Thymus (tissue), 11 donors: ENCODE measurements at regions not wholly inside any gene's neighbourhood (a gene's known extent, or its start where the extent isn't known, plus 50 kb on each side); places are given as distances from the start of the nearest gene placed in this dataset.
"Not testable (repeated sequence)": the region's sequence is repeated elsewhere in the genome, so short reads cannot be mapped to it uniquely, and the experiment has no call there.

ENCODE experiments used
- DNase-seq, 9 donors: peaks; one replicate each; pipeline ENCODE4 v3.0.0-alpha.2; 2013; ENCODE audit warnings: low spot score in 9 of 9, low read depth in 6 of 9, missing footprints in 1 of 9
- H3K27ac ChIP-seq, 2 donors: one replicate each; pipeline ENCODE4 v1.5.1; 2013; ENCODE audit warnings: control low read depth in 1 of 2, low read depth in 1 of 2, low read length in 1 of 2, mild to moderate bottlenecking in 1 of 2, moderate library complexity in 1 of 2
- H3K27me3 ChIP-seq, 2 donors: one replicate each; pipeline ENCODE4 v1.5.1; 2013; ENCODE audit warnings: low read length in 1 of 2; ENCODE audit not compliant: control insufficient read depth in 2 of 2, insufficient read depth in 1 of 2
- H3K36me3 ChIP-seq, 2 donors: one replicate each; pipeline ENCODE4 v1.5.1; 2013; ENCODE audit warnings: low read length in 1 of 2, mild to moderate bottlenecking in 1 of 2, moderate library complexity in 1 of 2; ENCODE audit not compliant: control insufficient read depth in 2 of 2, insufficient read depth in 2 of 2
- H3K4me1 ChIP-seq, 2 donors: one replicate each; pipeline ENCODE4 v1.5.1; 2013; ENCODE audit warnings: low read length in 2 of 2; ENCODE audit not compliant: control insufficient read depth in 2 of 2, insufficient read depth in 2 of 2
- H3K4me3 ChIP-seq, 2 donors: one replicate each; pipeline ENCODE4 v1.5.1; 2013; ENCODE audit warnings: low read length in 2 of 2, control low read depth in 1 of 2, mild to moderate bottlenecking in 1 of 2
- H3K9me3 ChIP-seq, 2 donors: one replicate each; pipeline ENCODE4 v1.5.1; 2013; ENCODE audit warnings: low read length in 1 of 2, mild to moderate bottlenecking in 1 of 2; ENCODE audit not compliant: control insufficient read depth in 2 of 2, insufficient read depth in 1 of 2
- WGBS: extraction: QIAGEN DNeasy Blood & Tissue Kit; methylation state at CpG from one replicate; pipeline ENCODE4 v1.1.7; 2013; 5-methylcytosine and 5-hydroxymethylcytosine counted together
- donor health status: healthy.

DNA sequence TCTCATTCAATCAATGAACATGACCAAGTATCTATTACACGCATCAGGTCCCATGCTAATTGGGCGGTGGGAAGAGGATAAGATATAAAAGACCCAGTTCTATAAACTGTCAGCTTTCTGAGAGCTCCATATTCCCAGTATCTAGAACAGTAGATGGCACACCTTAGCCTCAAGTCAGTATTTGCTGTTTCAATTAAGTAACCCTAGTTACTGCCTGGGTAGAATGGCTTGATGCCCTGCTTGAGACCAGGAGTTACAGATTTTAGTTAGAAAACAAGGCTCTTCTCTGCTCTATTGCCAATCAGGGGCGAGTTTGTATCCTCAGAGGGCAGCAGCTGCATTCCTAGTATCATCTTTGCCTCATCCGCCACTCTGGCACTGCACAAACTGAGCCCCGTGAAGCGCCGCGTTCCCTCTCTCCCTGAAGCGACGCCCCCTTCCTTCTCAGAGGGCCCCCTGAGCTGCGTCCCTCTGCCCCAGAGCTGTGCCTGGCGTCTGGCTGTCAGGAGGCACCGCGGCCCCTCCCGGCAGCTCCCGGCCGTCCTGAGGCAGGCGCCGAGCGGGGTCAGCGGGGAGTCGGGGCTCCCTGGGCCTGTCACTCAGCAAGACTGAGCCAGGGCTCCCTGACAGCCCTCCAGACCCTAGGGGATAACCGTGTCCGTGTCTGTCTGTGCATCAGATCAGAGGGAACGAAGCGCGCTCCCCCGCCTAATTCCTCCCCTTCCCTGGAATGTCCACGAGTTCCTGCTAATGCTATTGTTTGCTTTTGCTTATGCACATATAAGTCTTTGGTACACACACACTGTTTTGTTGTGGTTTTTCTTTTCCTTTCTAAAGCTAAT is 212.4 kb upstream of the TTC29 start:
- peak overlapping the region in 1 of 2 donors; percentile 15 for H3K4me3 ChIP-seq
- DNase-seq = no peak
- no peaks in the 10 kb centered on the region for H3K4me1 ChIP-seq
- peaks cover 6 to 18% of the 10 kb centered on the region in 2 donors for H3K27me3 ChIP-seq
- no peaks in the 10 kb centered on the region for H3K9me3 ChIP-seq
- H3K36me3 ChIP-seq = no peaks in the 10 kb centered on the region
- peak overlapping the region in 1 of 2 donors; percentile 31 for H3K27ac ChIP-seq
- 14% methylated on average over 29 of the region's 29 CpGs for whole genome bisulfite sequencing

- DNase-seq = peak in 3 of 9 donors; percentile 1 to 24 (median 8)
- WGBS = 37% methylated on average over 3 of the region's 3 CpGs
- no peaks in the 10 kb centered on the region for H3K4me1 ChIP-seq
These were observed 215.3 kb upstream of the TTC29 start for GRCh38 chr4:147160908-147161513.

GRCh38 chr4:147163311-147163710 is 217.6 kb upstream of the TTC29 start:
- Histone ChIP-seq H3K4me3 (no peak overlapping the region), H3K9me3 (no peaks in the 10 kb centered on the region), H3K27ac (no peak overlapping the region), H3K27me3 (peaks cover under 1 to 3% of the 10 kb centered on the region in 2 donors), H3K4me1 (no peaks in the 10 kb centered on the region), H3K36me3 (no peaks in the 10 kb centered on the region)
- no peak for DNase-seq

More at GRCh38 chr4:147160908-147161513, 215.3 kb upstream of the TTC29 start:
- H3K27ac ChIP-seq = no peak overlapping the region
- peaks cover 6 to 18% of the 10 kb centered on the region in 2 donors for H3K27me3 ChIP-seq
- H3K4me3 ChIP-seq = no peak overlapping the region
- no peaks in the 10 kb centered on the region for H3K9me3 ChIP-seq
- no peaks in the 10 kb centered on the region for H3K36me3 ChIP-seq

- H3K27me3 ChIP-seq, H3K9me3 ChIP-seq, H3K4me1 ChIP-seq, H3K36me3 ChIP-seq, H3K4me3 ChIP-seq, DNase-seq, H3K27ac ChIP-seq: not testable (repeated sequence)
These were observed 222.5 kb upstream of the TTC29 start for GRCh38 chr4:147168200-147168599.

DNA sequence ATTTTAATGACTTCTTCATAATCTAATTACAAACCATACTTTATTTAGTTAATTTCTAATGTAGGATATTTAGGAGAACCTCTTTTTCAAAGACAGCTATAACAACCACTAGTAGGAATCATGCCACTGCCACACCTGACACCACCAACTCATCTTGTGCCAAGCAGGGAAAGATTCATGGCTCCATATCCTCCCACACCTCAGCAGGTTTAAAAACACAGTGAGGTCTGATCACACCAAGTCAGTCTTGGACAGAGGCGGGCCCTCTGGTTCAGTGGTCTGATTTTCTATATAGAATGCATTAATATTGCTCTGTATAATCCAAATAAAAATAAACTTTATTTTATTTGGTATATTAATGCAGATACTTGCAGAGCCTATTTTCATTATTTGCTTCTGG is 227.7 kb upstream of the TTC29 start:
- no peak overlapping the region for H3K27ac ChIP-seq
- DNase-seq = no peak
- no peaks in the 10 kb centered on the region for H3K36me3 ChIP-seq
- H3K27me3 ChIP-seq = no peaks in the 10 kb centered on the region
- H3K9me3 ChIP-seq = no peaks in the 10 kb centered on the region
- 100% methylated on average over 1 of the region's 1 CpG for WGBS
- H3K4me3 ChIP-seq = no peak overlapping the region
- H3K4me1 ChIP-seq = no peaks in the 10 kb centered on the region

- no peak for DNase-seq
- no peaks in the 10 kb centered on the region for H3K4me1 ChIP-seq
- 85% methylated on average over 7 of the region's 7 CpGs for WGBS
These were observed 228.3 kb upstream of the TTC29 start for GRCh38 chr4:147173797-147174432.

DNA sequence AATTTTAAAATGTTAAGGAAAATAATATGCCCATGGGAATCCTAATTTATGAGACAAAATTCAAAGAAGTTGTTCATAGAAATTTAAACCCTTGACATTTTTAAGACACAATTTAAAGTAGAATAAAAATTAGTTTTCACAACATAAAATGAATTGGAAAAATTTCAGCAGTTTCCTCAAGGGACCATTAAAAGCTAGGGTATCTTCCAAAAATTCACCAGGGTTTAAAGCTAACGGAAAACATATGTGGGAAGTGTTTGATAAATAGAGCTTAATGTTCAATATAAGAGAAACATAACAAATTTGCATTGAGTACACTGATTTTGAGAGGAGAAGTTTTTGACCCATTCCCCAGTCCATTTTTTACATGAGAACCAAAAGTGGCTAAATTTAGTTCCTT is 228.9 kb upstream of the TTC29 start:
- 93% methylated on average over 1 of the region's 1 CpG for WGBS
- Histone ChIP-seq H3K36me3 (no peaks in the 10 kb centered on the region), H3K27me3 (no peaks in the 10 kb centered on the region), H3K27ac (no peak overlapping the region), H3K9me3 (no peaks in the 10 kb centered on the region), H3K4me3 (no peak overlapping the region), H3K4me1 (no peaks in the 10 kb centered on the region)
- DNase-seq = no peak

More at GRCh38 chr4:147173797-147174432, 228.3 kb upstream of the TTC29 start:
- no peaks in the 10 kb centered on the region for H3K9me3 ChIP-seq
- no peaks in the 10 kb centered on the region for H3K36me3 ChIP-seq
- no peak overlapping the region for H3K27ac ChIP-seq
- no peak overlapping the region for H3K4me3 ChIP-seq
- no peaks in the 10 kb centered on the region for H3K27me3 ChIP-seq

- Histone ChIP-seq H3K27ac (no peak overlapping the region), H3K36me3 (no peaks in the 10 kb centered on the region), H3K27me3 (no peaks in the 10 kb centered on the region), H3K4me1 (no peaks in the 10 kb centered on the region), H3K9me3 (no peaks in the 10 kb centered on the region), H3K4me3 (no peak overlapping the region)
- 97% methylated on average over 1 of the region's 1 CpG for WGBS
- DNase-seq = no peak
These were observed 229.9 kb upstream of the TTC29 start for GRCh38 chr4:147175460-147176025.

- 91% methylated on average over 2 of the region's 2 CpGs for WGBS
- no peak overlapping the region for H3K27ac ChIP-seq
- H3K36me3 ChIP-seq = no peaks in the 10 kb centered on the region
- no peak overlapping the region for H3K4me3 ChIP-seq
- peaks cover 0 to 4% of the 10 kb centered on the region in 2 donors for H3K9me3 ChIP-seq
- H3K27me3 ChIP-seq = no peaks in the 10 kb centered on the region
- no peak for DNase-seq
- H3K4me1 ChIP-seq = no peaks in the 10 kb centered on the region
These were observed 236.4 kb upstream of the TTC29 start for GRCh38 chr4:147182041-147182440.
